Activated naive CD4-positive, alpha-beta T cell treated with Interleukin-2 at 50 U/mL for 16 hours (primary cell): ENCODE measurements at regions not wholly inside any gene's neighbourhood (a gene's known extent, or its start where the extent isn't known, plus 50 kb on each side); places are given as distances from the start of the nearest gene placed in this dataset.

ENCODE experiments used
- DNase-seq: peaks from one replicate; pipeline ENCODE4 v3.0.0-alpha.2; 2020

GRCh38 chr2:241924069-241924908 lies 54.8 kb downstream of the RTP5 start:
- DNase-seq: no peak

- DNase-seq: no peak
These were observed 55.4 kb downstream of the RTP5 start for GRCh38 chr2:241924909-241925250.

- DNase-seq: no peak
These were observed 55.7 kb downstream of the RTP5 start for GRCh38 chr2:241925277-241925676.

GRCh38 chr2:241925821-241926441 lies 56.4 kb downstream of the RTP5 start:
- DNase-seq: no peak

- no peak for DNase-seq
These were observed 57.2 kb downstream of the RTP5 start for GRCh38 chr2:241926541-241927311.

GRCh38 chr2:241929551-241930490 lies 60.3 kb downstream of the RTP5 start:
- DNase-seq: no peak

- no peak for DNase-seq
These were observed 61.8 kb downstream of the RTP5 start for GRCh38 chr2:241931084-241931975.

GRCh38 chr2:241931976-241932898 lies 62.7 kb downstream of the RTP5 start:
- no peak for DNase-seq

- DNase-seq: no peak
These were observed 63.3 kb downstream of the RTP5 start for GRCh38 chr2:241932899-241933178.

GRCh38 chr2:241933179-241933911 lies 63.8 kb downstream of the RTP5 start:
- DNase-seq: no peak

- no peak for DNase-seq
These were observed 65.8 kb downstream of the RTP5 start for GRCh38 chr2:241935314-241935713.

- no peak for DNase-seq
These were observed 66.2 kb downstream of the RTP5 start for GRCh38 chr2:241935774-241936173.

GRCh38 chr2:241936457-241937133 lies 67.1 kb downstream of the RTP5 start:
- DNase-seq: no peak

GRCh38 chr2:241937297-241937696 lies 67.8 kb downstream of the RTP5 start:
- no peak for DNase-seq

GRCh38 chr2:241939541-241939940 lies 70.0 kb downstream of the RTP5 start:
- DNase-seq: no peak

GRCh38 chr2:241940329-241940728 lies 70.8 kb downstream of the RTP5 start:
- DNase-seq: no peak

- DNase-seq: no peak
These were observed 72.3 kb downstream of the RTP5 start for GRCh38 chr2:241941691-241942301.

- no peak for DNase-seq
These were observed 73.1 kb downstream of the RTP5 start for GRCh38 chr2:241942416-241943208.
